HepG2 (cell line): ENCODE measurements at regions not wholly inside any gene's neighbourhood (a gene's known extent, or its start where the extent isn't known, plus 50 kb on each side); places are given as distances from the start of the nearest gene placed in this dataset.

Experiments
- ATAC-seq: fragments of 200-7000 bp; cut with Tn5 transposase; 3 replicates; pipeline ENCODE4 v1.9.1; 2020; ENCODE audit warnings: mild to moderate bottlenecking, moderate library complexity
- BruUV-seq: library from RNA; stranded (reverse); fragments of 400-500 nt; replicated peaks from 2 replicates; lab custom pipeline; 2021; lab: Mats Ljungman, UMichigan
- CTCF ChIA-PET: fragments of 300-600 bp; formaldehyde crosslinking; extraction: SDS; loops from one replicate; lab custom pipeline; 2021; ENCODE audit warnings: low total read pairs, inconsistent platforms, low intra/inter-chr PET ratio; lab: Yijun Ruan, JAX
- POLR2A ChIA-PET: fragments of 350-600 bp; sonication (Branson Sonifier 250); formaldehyde crosslinking; loops from one replicate; lab custom pipeline; 2020; ENCODE audit warnings: antibody characterized with exemption, inconsistent platforms; lab: Yijun Ruan, JAX
- DNase-seq: peaks from one replicate; pipeline ENCODE4 v3.0.0-alpha.2; 2015; ENCODE audit warnings: low spot score
- FAIRE-seq: peaks from 3 replicates; lab custom pipeline; 2011; peaks lifted over from hg19 to GRCh38; lab: Jason Lieb, UNC
- H2AFZ ChIP-seq: one replicate; pipeline ENCODE4 v1.6.1; 2011; ENCODE audit warnings: low read length, inconsistent platforms
- H3K27ac ChIP-seq: fragments of 300-600 bp; 3 replicates; pipeline ENCODE4 v1.8.0; 2011; ENCODE audit warnings: mixed run types, mild to moderate bottlenecking, mixed read lengths, low read length, inconsistent platforms; ENCODE audit not compliant: insufficient read depth; ENCODE audit errors: extremely low read length
- H3K27me3 ChIP-seq, 2 experiments: fragments of 200-600 bp in 1 of 2; 2 replicates in 1 of 2; 3 replicates in 1 of 2; pipeline versions ENCODE4 v1.6.0 to v1.8.0; 2011; ENCODE audit warnings: low read length in 2 of 2, mild to moderate bottlenecking in 2 of 2, moderate library complexity in 2 of 2, inconsistent platforms in 1 of 2; ENCODE audit not compliant: insufficient read depth in 2 of 2, control insufficient read depth in 1 of 2
- H3K36me3 ChIP-seq, 2 experiments: fragments of 200-600 bp in 1 of 2; replicated peaks in 1 of 2; 2 replicates in 1 of 2; 3 replicates in 1 of 2; pipeline versions ENCODE4 v1.5.1 to v1.8.0; 2011; ENCODE audit warnings: low read length in 2 of 2, inconsistent platforms in 1 of 2; ENCODE audit not compliant: insufficient read depth in 2 of 2, control insufficient read depth in 1 of 2
- H3K4me1 ChIP-seq: 2 replicates; pipeline ENCODE4 v1.5.1; 2012; ENCODE audit warnings: low read length, inconsistent platforms; ENCODE audit not compliant: insufficient read depth
- H3K4me2 ChIP-seq: 2 replicates; pipeline ENCODE4 v1.6.0; 2011; ENCODE audit warnings: low read depth, low read length, inconsistent platforms
- H3K4me3 ChIP-seq, 3 experiments: fragments of 200-600 bp in 1 of 3; sonication (generic), shearing (Covaris generic) in 1 of 3; replicated peaks in 1 of 3; 2 replicates each; pipeline ENCODE4 v1.5.1; 2011 to 2016; ENCODE audit warnings: low read length in 3 of 3, inconsistent platforms in 2 of 3, low read depth in 2 of 3, mild to moderate bottlenecking in 2 of 3, control low read depth in 1 of 3, mixed read lengths in 1 of 3; ENCODE audit not compliant: insufficient read depth in 1 of 3
- H3K79me2 ChIP-seq: one replicate; pipeline ENCODE4 v1.6.1; 2011; ENCODE audit warnings: low read length, inconsistent platforms; ENCODE audit not compliant: insufficient read depth
- H3K9ac ChIP-seq: 2 replicates; pipeline ENCODE4 v1.6.0; 2011; ENCODE audit warnings: mild to moderate bottlenecking, low read depth, low read length, inconsistent platforms; ENCODE audit not compliant: insufficient read depth
- H3K9me3 ChIP-seq: 2 replicates; pipeline ENCODE4 v1.5.1; 2012; ENCODE audit warnings: mild to moderate bottlenecking, low read length
- H4K20me1 ChIP-seq: 2 replicates; pipeline ENCODE4 v1.6.0; 2011; ENCODE audit warnings: inconsistent platforms, mild to moderate bottlenecking, low read length, moderate library complexity; ENCODE audit not compliant: insufficient read depth
- ATF7 ChIP-seq, 2 experiments: fragments of 450-650 bp in 1 of 2; sonication (generic) in 1 of 2; formaldehyde crosslinking in 1 of 2; IDR thresholded peaks; 2 replicates each; pipeline versions ENCODE4 v1.4.0 to v1.6.1; 2016 to 2020; ENCODE audit warnings: antibody characterized with exemption in 1 of 2, mild to moderate bottlenecking in 1 of 2, missing genetic modification reagents in 1 of 2
- BRF2 ChIP-seq: sonication (generic); formaldehyde crosslinking; IDR thresholded peaks from 2 replicates; pipeline ENCODE4 v1.8.1; 2022; ENCODE audit warnings: mild to moderate bottlenecking, missing genetic modification reagents
- CBX5 ChIP-seq: sonication (generic); formaldehyde crosslinking; IDR thresholded peaks from 2 replicates; pipeline ENCODE4 v1.4.0; 2020; ENCODE audit warnings: missing genetic modification reagents, borderline replicate concordance
- DR1 ChIP-seq: sonication (generic); formaldehyde crosslinking; IDR thresholded peaks from 2 replicates; pipeline ENCODE4 v1.8.0; 2021; ENCODE audit warnings: mild to moderate bottlenecking, missing genetic modification reagents, inconsistent platforms
- FIP1L1 ChIP-seq: fragments of 200-400 bp; formaldehyde crosslinking; IDR thresholded peaks from 2 replicates; pipeline ENCODE4 v1.6.1; 2018; ENCODE audit warnings: low read depth, mild to moderate bottlenecking, low read length, moderate library complexity, borderline replicate concordance; ENCODE audit not compliant: insufficient read depth
- FOXK2 ChIP-seq: fragments of 450-650 bp; IDR thresholded peaks from 2 replicates; pipeline ENCODE4 v1.6.1; 2016
- HINFP ChIP-seq: sonication (generic); formaldehyde crosslinking; IDR thresholded peaks from 2 replicates; pipeline ENCODE4 v1.4.0; 2020; ENCODE audit warnings: low read depth, mild to moderate bottlenecking, missing genetic modification reagents
- NRL ChIP-seq: sonication (generic); formaldehyde crosslinking; IDR thresholded peaks from 2 replicates; pipeline ENCODE4 v1.5.0; 2020; ENCODE audit warnings: missing genetic modification reagents, mild to moderate bottlenecking, moderate library complexity, borderline replicate concordance
- REXO4 ChIP-seq: sonication (generic); formaldehyde crosslinking; IDR thresholded peaks from 2 replicates; pipeline ENCODE4 v1.8.0; 2022; ENCODE audit warnings: missing genetic modification reagents, mild to moderate bottlenecking, borderline replicate concordance
- ZNF136 ChIP-seq: sonication (generic); formaldehyde crosslinking; IDR thresholded peaks from 2 replicates; pipeline ENCODE4 v1.8.1; 2022; ENCODE audit warnings: low read depth, mild to moderate bottlenecking, moderate library complexity, missing genetic modification reagents
- ZNF776 ChIP-seq: sonication (generic); formaldehyde crosslinking; IDR thresholded peaks from 2 replicates; pipeline ENCODE4 v1.4.0; 2020; ENCODE audit warnings: mild to moderate bottlenecking, missing genetic modification reagents
- WGBS: methylation state at CpG from one replicate; pipeline ENCODE4 v1.1.6; 2017; ENCODE audit warnings: low lambda C conversion rate; 5-methylcytosine and 5-hydroxymethylcytosine counted together
- in situ Hi-C: cut with HindIII; loops from 2 replicates; pipeline ENCODE4 v1.10.0; 2017; ENCODE audit warnings: low pct_unique_long_range_greater_than_20kb; ENCODE audit not compliant: extremely low pct_ligation_motif_present
- intact Hi-C: fragments of 100-400 bp; cut with micrococcal nuclease; formaldehyde crosslinking; loops from one replicate; pipeline ENCODE4 v1.10.0; 2022; ENCODE audit not compliant: unreplicated experiment
- TF ChIP-seq, protein P1 (sequence below): IDR thresholded peaks from 2 replicates; pipeline ENCODE4 v1.6.1; 2018; ENCODE audit warnings: missing genetic modification reagents, mild to moderate bottlenecking, missing compliant biosample characterization
- TF ChIP-seq, protein P2 (sequence below): sonication (generic); formaldehyde crosslinking; IDR thresholded peaks from 2 replicates; pipeline ENCODE4 v1.5.0; 2020; ENCODE audit warnings: mild to moderate bottlenecking, missing genetic modification reagents, moderate library complexity

GRCh38 chr6:134729561-134729960, 220.3 kb downstream of the ALDH8A1 start:
- no peak overlapping the region for H3K9ac ChIP-seq
- no TSS peak for BruUV-seq
- TF ChIP-seq ZNF136 (CRISPR knock-in tag) (no peak), FOXK2 (no peak), ZNF776 (no peak)
- intact Hi-C loops, result no loop called here
- H3K79me2 ChIP-seq, result no peaks in the 10 kb centered on the region
- no peaks in the 10 kb centered on the region; the same call in 1 of the 2 replicates for H4K20me1 ChIP-seq
- in situ Hi-C loops, result no loop called here
- FAIRE-seq (no peak), ATAC-seq (no peak), DNase-seq (no peak)
- no peak overlapping the region for H3K4me3 ChIP-seq
- CTCF ChIA-PET, result no interaction called here
- H3K4me1 ChIP-seq, result no peaks in the 10 kb centered on the region
- H3K9me3 ChIP-seq, result no peaks in the 10 kb centered on the region
- POLR2A ChIA-PET, result no interaction called here
- no peaks in the 10 kb centered on the region for H3K36me3 ChIP-seq
- 40% methylated on average over 4 of the region's 4 CpGs for WGBS
- H3K27ac ChIP-seq, result no peak overlapping the region
- no peaks in the 10 kb centered on the region for H3K27me3 ChIP-seq
- no peak overlapping the region for H2AFZ ChIP-seq
- no peak overlapping the region for H3K4me2 ChIP-seq

DNA sequence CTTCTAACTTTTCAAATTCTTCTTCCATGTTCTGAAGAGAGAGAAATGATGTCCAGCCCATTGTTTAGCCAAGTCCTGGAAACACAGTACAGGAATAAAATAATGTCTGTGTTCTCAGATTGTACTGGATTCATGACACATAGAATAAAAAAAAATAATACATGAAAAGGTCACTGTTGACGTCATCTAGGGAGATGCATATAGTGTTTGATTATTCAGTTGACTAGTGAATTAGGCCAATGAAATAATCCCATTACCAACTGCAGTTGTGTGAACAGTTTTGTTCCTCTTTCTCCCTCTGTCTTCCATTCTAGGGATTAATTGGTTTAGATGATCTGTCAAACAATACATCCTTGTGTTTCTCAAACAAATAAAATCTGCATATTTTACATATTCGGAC, 222.8 kb downstream of the ALDH8A1 start:
- H3K27me3 ChIP-seq, result no peaks in the 10 kb centered on the region
- in situ Hi-C loops (no loop called here), intact Hi-C loops (no loop called here)
- no peak overlapping the region for H3K9ac ChIP-seq
- H3K4me3 ChIP-seq, result no peak overlapping the region
- DNase-seq, result no peak
- no peaks in the 10 kb centered on the region for H3K79me2 ChIP-seq
- no peak overlapping the region for H2AFZ ChIP-seq
- no peaks in the 10 kb centered on the region for H3K36me3 ChIP-seq
- WGBS, result 48% methylated on average over 2 of the region's 2 CpGs
- no peak overlapping the region for H3K27ac ChIP-seq
- BruUV-seq, result no TSS peak
- no peaks in the 10 kb centered on the region for H3K9me3 ChIP-seq
- no peaks in the 10 kb centered on the region; the same call in 1 of the 2 replicates for H4K20me1 ChIP-seq
- H3K4me1 ChIP-seq, result no peaks in the 10 kb centered on the region
- ChIA-PET CTCF (no interaction called here), POLR2A (no interaction called here)
- ATAC-seq, result no peak
- H3K4me2 ChIP-seq, result no peak overlapping the region
- no peak for FAIRE-seq
- TF ChIP-seq BRF2 (CRISPR knock-in tag), result no peak
- peak; percentile 63 for TF ChIP-seq ATF7 (IDR thresholded peaks at IDR 0.05)
- TF ChIP-seq ATF7 (CRISPR knock-in tag; IDR thresholded peaks at IDR 0.05), result no peak
- TF ChIP-seq, protein P1, sequence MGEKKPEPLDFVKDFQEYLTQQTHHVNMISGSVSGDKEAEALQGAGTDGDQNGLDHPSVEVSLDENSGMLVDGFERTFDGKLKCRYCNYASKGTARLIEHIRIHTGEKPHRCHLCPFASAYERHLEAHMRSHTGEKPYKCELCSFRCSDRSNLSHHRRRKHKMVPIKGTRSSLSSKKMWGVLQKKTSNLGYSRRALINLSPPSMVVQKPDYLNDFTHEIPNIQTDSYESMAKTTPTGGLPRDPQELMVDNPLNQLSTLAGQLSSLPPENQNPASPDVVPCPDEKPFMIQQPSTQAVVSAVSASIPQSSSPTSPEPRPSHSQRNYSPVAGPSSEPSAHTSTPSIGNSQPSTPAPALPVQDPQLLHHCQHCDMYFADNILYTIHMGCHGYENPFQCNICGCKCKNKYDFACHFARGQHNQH (CRISPR knock-in tag), result no peak
- no peak for TF ChIP-seq CBX5 (CRISPR knock-in tag)
- TF ChIP-seq REXO4 (CRISPR knock-in tag), result no peak
- no peak for TF ChIP-seq FIP1L1
- TF ChIP-seq DR1, result no peak
- no peak for TF ChIP-seq HINFP (CRISPR knock-in tag)
- TF ChIP-seq NRL, result no peak
- TF ChIP-seq, protein P2, sequence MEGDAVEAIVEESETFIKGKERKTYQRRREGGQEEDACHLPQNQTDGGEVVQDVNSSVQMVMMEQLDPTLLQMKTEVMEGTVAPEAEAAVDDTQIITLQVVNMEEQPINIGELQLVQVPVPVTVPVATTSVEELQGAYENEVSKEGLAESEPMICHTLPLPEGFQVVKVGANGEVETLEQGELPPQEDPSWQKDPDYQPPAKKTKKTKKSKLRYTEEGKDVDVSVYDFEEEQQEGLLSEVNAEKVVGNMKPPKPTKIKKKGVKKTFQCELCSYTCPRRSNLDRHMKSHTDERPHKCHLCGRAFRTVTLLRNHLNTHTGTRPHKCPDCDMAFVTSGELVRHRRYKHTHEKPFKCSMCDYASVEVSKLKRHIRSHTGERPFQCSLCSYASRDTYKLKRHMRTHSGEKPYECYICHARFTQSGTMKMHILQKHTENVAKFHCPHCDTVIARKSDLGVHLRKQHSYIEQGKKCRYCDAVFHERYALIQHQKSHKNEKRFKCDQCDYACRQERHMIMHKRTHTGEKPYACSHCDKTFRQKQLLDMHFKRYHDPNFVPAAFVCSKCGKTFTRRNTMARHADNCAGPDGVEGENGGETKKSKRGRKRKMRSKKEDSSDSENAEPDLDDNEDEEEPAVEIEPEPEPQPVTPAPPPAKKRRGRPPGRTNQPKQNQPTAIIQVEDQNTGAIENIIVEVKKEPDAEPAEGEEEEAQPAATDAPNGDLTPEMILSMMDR (CRISPR knock-in tag), result no peak
